ENCODE measurements at regions not wholly inside any gene's neighbourhood (a gene's known extent, or its start where the extent isn't known, plus 50 kb on each side); places are given as distances from the start of the nearest gene placed in this dataset.
"Not testable (repeated sequence)": the region's sequence is repeated elsewhere in the genome, so short reads cannot be mapped to it uniquely, and the experiment has no call there.

DNA sequence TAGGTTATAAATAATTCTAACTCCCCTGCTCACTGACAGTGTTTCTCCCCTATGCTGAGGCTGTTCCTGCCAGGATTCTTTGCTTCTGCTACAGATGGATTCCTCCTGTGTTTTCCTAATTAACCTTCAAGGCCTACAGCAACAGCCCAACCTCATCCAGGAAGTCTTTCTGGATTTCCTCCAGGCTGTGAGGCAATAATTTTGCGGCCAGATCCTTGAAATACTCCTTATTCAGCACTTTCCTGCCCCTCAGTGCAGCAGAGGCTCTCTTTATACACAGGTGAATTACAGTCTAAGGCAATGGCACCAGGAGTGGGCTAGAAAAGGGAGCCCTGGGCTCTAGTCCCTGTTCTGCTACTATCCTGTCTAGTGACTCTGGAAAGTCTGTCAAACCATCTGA, 102.1 kb upstream of the PRSS12 start:
- H3K36me3 ChIP-seq (replicated peaks in 1 of 2; ENCODE audit: control insufficient read depth in 1 of 2, insufficient read depth in 2 of 2, low read length in 2 of 2); H3K36me3 Mint-ChIP-seq; H3K4me1 Mint-ChIP-seq; H3K9me3 Mint-ChIP-seq; H3K27me3 ChIP-seq (ENCODE audit: control insufficient read depth in 2 of 2, insufficient read depth in 2 of 2, low read length in 2 of 2); H4K20me1 ChIP-seq (ENCODE audit: insufficient read depth, low read length); DNase-seq; H3K27ac Mint-ChIP-seq; H3K4me2 ChIP-seq (replicated peaks; ENCODE audit: extremely low read depth, low read length, poor library complexity, severe bottlenecking); H3K9me3 ChIP-seq (replicated peaks in 1 of 2; ENCODE audit: control insufficient read depth in 1 of 2, insufficient read depth in 1 of 2, low read length in 2 of 2); H2AFZ ChIP-seq (ENCODE audit: insufficient read depth, low read depth, low read length, poor library complexity, severe bottlenecking); H3K27ac ChIP-seq (ENCODE audit: low read depth in 1 of 2, low read length in 2 of 2); H3K4me1 ChIP-seq (ENCODE audit: control insufficient read depth in 1 of 2, insufficient read depth in 2 of 2, low read length in 2 of 2); H3K4me3 Mint-ChIP-seq; H3K27me3 Mint-ChIP-seq (ENCODE audit: low read depth in 3 of 3); H3K9ac ChIP-seq (ENCODE audit: insufficient read depth, low read length, poor library complexity, severe bottlenecking); intact Hi-C loops (cut with micrococcal nuclease); H3K79me2 ChIP-seq (ENCODE audit: insufficient read depth, low read length); H3K4me3 ChIP-seq (replicated peaks in 1 of 3; ENCODE audit: low read depth in 2 of 3, low read length in 3 of 3): not testable (repeated sequence)
- no CpG with 5 or more reads among the region's 1 CpG for WGBS (ENCODE audit: insufficient coverage)

DNA sequence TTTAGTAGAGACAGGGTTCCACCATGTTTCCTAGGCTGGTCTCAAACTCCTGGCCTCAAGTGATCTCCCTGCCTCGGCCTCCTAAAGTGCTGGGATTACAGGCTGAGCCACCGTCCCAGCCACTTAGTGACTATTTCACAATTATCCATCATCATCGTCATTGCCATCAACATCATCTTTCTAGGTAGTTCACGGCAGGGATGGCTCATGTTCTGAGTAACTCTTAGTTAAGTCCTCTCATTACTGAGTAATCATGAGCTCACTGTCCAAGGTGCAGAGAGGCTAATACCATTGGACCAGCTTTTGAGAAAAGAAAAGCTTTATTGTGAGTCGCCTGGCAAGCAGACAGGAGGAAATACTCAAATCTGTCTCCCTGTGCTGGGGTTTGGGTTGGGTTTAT, 108.6 kb upstream of the PRSS12 start:
- intact Hi-C loops (cut with micrococcal nuclease): not testable (repeated sequence)
- H3K9me3 Mint-ChIP-seq: peaks cover 0 to 12% (median 0%) of the 10 kb centered on the region in 7 donors

DNA sequence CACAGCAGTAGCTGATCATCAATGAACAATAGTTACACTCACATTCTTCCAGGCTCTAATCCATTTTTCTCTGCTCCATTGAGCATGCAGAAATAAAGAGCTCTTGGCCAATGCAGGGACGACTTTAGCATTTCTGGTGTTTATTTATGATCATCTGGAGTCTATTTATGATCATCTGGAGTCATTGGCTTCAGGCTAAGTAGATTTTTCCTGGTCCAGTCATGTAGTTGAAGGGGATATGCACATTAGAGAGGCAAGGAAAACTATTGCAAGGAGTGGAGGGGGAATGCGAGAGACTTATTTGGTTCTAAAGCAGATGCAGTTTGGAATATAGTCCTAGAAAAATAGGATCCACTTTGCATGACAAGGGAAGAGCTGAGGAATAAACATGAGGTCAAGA, 113.0 kb upstream of the PRSS12 start:
- H3K9me3 ChIP-seq (replicated peaks in 1 of 2; ENCODE audit: control insufficient read depth in 1 of 2, insufficient read depth in 1 of 2, low read length in 2 of 2); H3K4me3 ChIP-seq (replicated peaks in 1 of 3; ENCODE audit: low read depth in 2 of 3, low read length in 3 of 3); H3K4me2 ChIP-seq (replicated peaks; ENCODE audit: extremely low read depth, low read length, poor library complexity, severe bottlenecking); H3K4me3 Mint-ChIP-seq; H4K20me1 ChIP-seq (ENCODE audit: insufficient read depth, low read length); DNase-seq; intact Hi-C loops (cut with micrococcal nuclease); H3K79me2 ChIP-seq (ENCODE audit: insufficient read depth, low read length); H3K27me3 Mint-ChIP-seq (ENCODE audit: low read depth in 3 of 3); H3K9ac ChIP-seq (ENCODE audit: insufficient read depth, low read length, poor library complexity, severe bottlenecking); H3K27me3 ChIP-seq (ENCODE audit: control insufficient read depth in 2 of 2, insufficient read depth in 2 of 2, low read length in 2 of 2); H3K36me3 Mint-ChIP-seq; H3K4me1 Mint-ChIP-seq; H3K27ac Mint-ChIP-seq; H2AFZ ChIP-seq (ENCODE audit: insufficient read depth, low read depth, low read length, poor library complexity, severe bottlenecking); H3K9me3 Mint-ChIP-seq; H3K4me1 ChIP-seq (ENCODE audit: control insufficient read depth in 1 of 2, insufficient read depth in 2 of 2, low read length in 2 of 2); H3K27ac ChIP-seq (ENCODE audit: low read depth in 1 of 2, low read length in 2 of 2); H3K36me3 ChIP-seq (replicated peaks in 1 of 2; ENCODE audit: control insufficient read depth in 1 of 2, insufficient read depth in 2 of 2, low read length in 2 of 2): not testable (repeated sequence)
- no CpG with 5 or more reads among the region's 2 CpGs for WGBS (ENCODE audit: insufficient coverage)

More for the DNA sequence above, 108.6 kb upstream of the PRSS12 start:
- not testable (repeated sequence) for H3K36me3 Mint-ChIP-seq; H3K9me3 ChIP-seq (replicated peaks in 1 of 2; ENCODE audit: control insufficient read depth in 1 of 2, insufficient read depth in 1 of 2, low read length in 2 of 2); H3K27me3 ChIP-seq (ENCODE audit: control insufficient read depth in 2 of 2, insufficient read depth in 2 of 2, low read length in 2 of 2); H3K27ac Mint-ChIP-seq; H3K4me1 ChIP-seq (ENCODE audit: control insufficient read depth in 1 of 2, insufficient read depth in 2 of 2, low read length in 2 of 2); H3K27me3 Mint-ChIP-seq (ENCODE audit: low read depth in 3 of 3); H3K36me3 ChIP-seq (replicated peaks in 1 of 2; ENCODE audit: control insufficient read depth in 1 of 2, insufficient read depth in 2 of 2, low read length in 2 of 2); H3K9ac ChIP-seq (ENCODE audit: insufficient read depth, low read length, poor library complexity, severe bottlenecking); H3K4me3 ChIP-seq (replicated peaks in 1 of 3; ENCODE audit: low read depth in 2 of 3, low read length in 3 of 3); H3K4me3 Mint-ChIP-seq; H3K4me1 Mint-ChIP-seq; DNase-seq; H3K27ac ChIP-seq (ENCODE audit: low read depth in 1 of 2, low read length in 2 of 2); H2AFZ ChIP-seq (ENCODE audit: insufficient read depth, low read depth, low read length, poor library complexity, severe bottlenecking); H4K20me1 ChIP-seq (ENCODE audit: insufficient read depth, low read length); H3K4me2 ChIP-seq (replicated peaks; ENCODE audit: extremely low read depth, low read length, poor library complexity, severe bottlenecking); H3K79me2 ChIP-seq (ENCODE audit: insufficient read depth, low read length)
- WGBS (ENCODE audit: insufficient coverage): 100% methylated on average over 1 of the region's 5 CpGs

DNA sequence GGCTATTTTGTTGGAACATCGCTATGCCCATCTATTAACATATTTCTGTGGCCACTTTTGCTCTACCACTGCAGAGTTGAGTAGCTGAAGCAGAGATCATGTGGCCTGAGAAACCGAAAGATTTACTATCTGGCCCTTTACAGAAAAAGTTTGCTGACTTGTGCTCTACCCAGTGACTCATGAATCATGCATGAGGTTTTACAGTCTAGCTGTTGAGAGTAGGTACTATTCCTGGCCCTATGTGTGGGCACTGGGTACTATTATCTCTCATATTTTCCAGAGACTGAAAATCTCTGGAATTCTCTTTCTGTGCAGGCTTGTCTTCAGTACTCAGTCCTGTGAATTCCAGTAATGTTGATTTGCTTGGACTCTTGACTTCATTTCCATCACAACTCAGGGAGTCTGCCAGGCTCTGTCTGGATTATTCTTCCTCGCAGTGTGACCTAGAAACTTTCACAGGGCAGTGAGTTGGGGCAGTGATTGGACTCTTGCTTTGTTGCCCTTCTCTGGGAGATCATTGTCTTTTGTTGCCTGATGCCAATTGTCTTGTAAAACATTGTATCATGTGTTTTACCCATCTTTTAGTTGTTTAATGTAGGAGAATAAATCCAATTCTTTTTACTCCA, 121.3 kb upstream of the PRSS12 start:
- H3K79me2 ChIP-seq (ENCODE audit: insufficient read depth, low read length); H3K27me3 Mint-ChIP-seq (ENCODE audit: low read depth in 3 of 3); H3K9me3 Mint-ChIP-seq; H3K27me3 ChIP-seq (ENCODE audit: control insufficient read depth in 2 of 2, insufficient read depth in 2 of 2, low read length in 2 of 2); H3K4me3 ChIP-seq (replicated peaks in 1 of 3; ENCODE audit: low read depth in 2 of 3, low read length in 3 of 3); H3K4me2 ChIP-seq (replicated peaks; ENCODE audit: extremely low read depth, low read length, poor library complexity, severe bottlenecking); H3K4me1 Mint-ChIP-seq; H3K9me3 ChIP-seq (replicated peaks in 1 of 2; ENCODE audit: control insufficient read depth in 1 of 2, insufficient read depth in 1 of 2, low read length in 2 of 2); H3K27ac Mint-ChIP-seq; H3K27ac ChIP-seq (ENCODE audit: low read depth in 1 of 2, low read length in 2 of 2); H3K4me1 ChIP-seq (ENCODE audit: control insufficient read depth in 1 of 2, insufficient read depth in 2 of 2, low read length in 2 of 2); DNase-seq; H3K36me3 Mint-ChIP-seq; H3K36me3 ChIP-seq (replicated peaks in 1 of 2; ENCODE audit: control insufficient read depth in 1 of 2, insufficient read depth in 2 of 2, low read length in 2 of 2); H4K20me1 ChIP-seq (ENCODE audit: insufficient read depth, low read length); H3K4me3 Mint-ChIP-seq; intact Hi-C loops (cut with micrococcal nuclease); H3K9ac ChIP-seq (ENCODE audit: insufficient read depth, low read length, poor library complexity, severe bottlenecking); H2AFZ ChIP-seq (ENCODE audit: insufficient read depth, low read depth, low read length, poor library complexity, severe bottlenecking): not testable (repeated sequence)
- no CpG with 5 or more reads among the region's 3 CpGs for WGBS (ENCODE audit: insufficient coverage)
